22Rv1 (cell line): ENCODE measurements at regions not wholly inside any gene's neighbourhood (a gene's known extent, or its start where the extent isn't known, plus 50 kb on each side); places are given as distances from the start of the nearest gene placed in this dataset.

Experiments
- CTCF ChIP-seq: fragments of 450-650 bp; IDR thresholded peaks from 2 replicates; pipeline ENCODE4 v1.5.1; 2017; ENCODE audit warnings: mild to moderate bottlenecking
- ZFX ChIP-seq: fragments of 450-650 bp; IDR thresholded peaks from 2 replicates; pipeline ENCODE4 v1.6.1; 2017; ENCODE audit warnings: antibody characterized with exemption, borderline replicate concordance

- TF ChIP-seq CTCF (no peak), ZFX (no peak)
These were observed 253.8 kb downstream of the FAM72C start for GRCh38 chr1:143718021-143718420.
